ENCODE measurements at regions not wholly inside any gene's neighbourhood (a gene's known extent, or its start where the extent isn't known, plus 50 kb on each side); places are given as distances from the start of the nearest gene placed in this dataset.
A peak's percentile ranks its signal among the peaks of the same experiment; 100 is the strongest.
"Not testable (repeated sequence)": the region's sequence is repeated elsewhere in the genome, so short reads cannot be mapped to it uniquely, and the experiment has no call there.

GRCh38 chr11:38721586-38722315, 2123.7 kb upstream of the RAG2 start:
- no peak for DNase-seq

GRCh38 chr11:38718659-38719058, 2120.6 kb upstream of the RAG2 start:
- no peak for DNase-seq

- DNase-seq = no peak
These were observed 2120.0 kb upstream of the RAG2 start for GRCh38 chr11:38718049-38718448.

- no peak for DNase-seq
These were observed 2113.1 kb upstream of the RAG2 start for GRCh38 chr11:38711110-38711509.

- no peak for DNase-seq
These were observed 2112.2 kb upstream of the RAG2 start for GRCh38 chr11:38710262-38710661.

GRCh38 chr11:38700111-38700510, 2102.1 kb upstream of the RAG2 start:
- DNase-seq = no peak

GRCh38 chr11:38693306-38693705, 2095.3 kb upstream of the RAG2 start:
- no peak for DNase-seq

GRCh38 chr11:38690211-38690610, 2092.2 kb upstream of the RAG2 start:
- not testable (repeated sequence) for DNase-seq

- no peak for DNase-seq
These were observed 2089.0 kb upstream of the RAG2 start for GRCh38 chr11:38687008-38687407.

- DNase-seq = no peak
These were observed 2085.4 kb upstream of the RAG2 start for GRCh38 chr11:38683484-38683883.

- DNase-seq = no peak
These were observed 2082.7 kb upstream of the RAG2 start for GRCh38 chr11:38680746-38681145.

GRCh38 chr11:38680166-38680565, 2082.1 kb upstream of the RAG2 start:
- DNase-seq = no peak

- no peak for DNase-seq
These were observed 2074.4 kb upstream of the RAG2 start for GRCh38 chr11:38672445-38672844.

- DNase-seq = no peak
These were observed 2069.3 kb upstream of the RAG2 start for GRCh38 chr11:38667359-38667758.

GRCh38 chr11:38648604-38649003, 2050.6 kb upstream of the RAG2 start:
- DNase-seq = peak in 5 of 56 donors; percentile 1 to 3 (median 1)

GRCh38 chr11:38646382-38646781, 2048.3 kb upstream of the RAG2 start:
- no peak for DNase-seq

GRCh38 chr11:38640854-38641253, 2042.8 kb upstream of the RAG2 start:
- DNase-seq = no peak

- DNase-seq = no peak
These were observed 2014.7 kb upstream of the RAG2 start for GRCh38 chr11:38612701-38613100.

GRCh38 chr11:38601371-38601770, 2003.3 kb upstream of the RAG2 start:
- not testable (repeated sequence) for DNase-seq

GRCh38 chr11:38598418-38598817, 2000.4 kb upstream of the RAG2 start:
- DNase-seq = no peak

- DNase-seq = not testable (repeated sequence)
These were observed 1997.5 kb upstream of the RAG2 start for GRCh38 chr11:38595359-38596016.

- no peak for DNase-seq
These were observed 1996.9 kb upstream of the RAG2 start for GRCh38 chr11:38594895-38595294.

GRCh38 chr11:38593649-38594048, 1995.6 kb upstream of the RAG2 start:
- DNase-seq = no peak
